Nephron progenitor cell (in vitro differentiated cells): ENCODE measurements at regions not wholly inside any gene's neighbourhood (a gene's known extent, or its start where the extent isn't known, plus 50 kb on each side); places are given as distances from the start of the nearest gene placed in this dataset.

Source experiments
- DNase-seq: peaks from one replicate; pipeline ENCODE4 v3.0.0; 2021
- H3K27ac Mint-ChIP-seq: 2 replicates; pipeline ENCODE4 v1.8.0; 2021; ENCODE audit warnings: mild to moderate bottlenecking, moderate library complexity, mixed read lengths
- H3K27me3 Mint-ChIP-seq: 2 replicates; pipeline ENCODE4 v1.8.0; 2021; ENCODE audit warnings: mild to moderate bottlenecking, low read depth, mixed read lengths; ENCODE audit not compliant: poor library complexity
- H3K36me3 Mint-ChIP-seq: 2 replicates; pipeline ENCODE4 v1.8.0; 2021; ENCODE audit warnings: low read depth, mixed read lengths
- H3K4me1 Mint-ChIP-seq: 2 replicates; pipeline ENCODE4 v1.8.0; 2021; ENCODE audit warnings: mixed read lengths
- H3K4me3 Mint-ChIP-seq: 2 replicates; pipeline ENCODE4 v1.8.0; 2021; ENCODE audit warnings: mild to moderate bottlenecking, moderate library complexity, mixed read lengths
- H3K9me3 Mint-ChIP-seq: 2 replicates; pipeline ENCODE4 v1.8.0; 2021; ENCODE audit warnings: mild to moderate bottlenecking, moderate library complexity, mixed read lengths
- CTCF ChIP-seq: fragments of 200-600 bp; sonication (generic); IDR thresholded peaks from 2 replicates; pipeline ENCODE4 v1.5.0; 2021; ENCODE audit warnings: antibody characterized with exemption

- DNase-seq, result no peak
- no peak overlapping the region for H3K4me3 Mint-ChIP-seq
- H3K4me1 Mint-ChIP-seq, result peaks cover 5% of the 10 kb centered on the region
- no peak overlapping the region for H3K27ac Mint-ChIP-seq
- H3K27me3 Mint-ChIP-seq, result no peaks in the 10 kb centered on the region
- H3K36me3 Mint-ChIP-seq, result no peaks in the 10 kb centered on the region
- TF ChIP-seq CTCF, result no peak
- peaks cover 6% of the 10 kb centered on the region for H3K9me3 Mint-ChIP-seq
Observed at GRCh38 chr16:79847101-79847500, 246.6 kb upstream of the MAF start.

- H3K4me3 Mint-ChIP-seq, result no peak overlapping the region
- peaks cover 5% of the 10 kb centered on the region for H3K4me1 Mint-ChIP-seq
- H3K27ac Mint-ChIP-seq, result no peak overlapping the region
Observed at GRCh38 chr16:79845734-79846135, 245.2 kb upstream of the MAF start.

GRCh38 chr16:79845033-79845733 lies 244.6 kb upstream of the MAF start:
- Mint-ChIP-seq H3K27me3 (no peaks in the 10 kb centered on the region), H3K9me3 (no peaks in the 10 kb centered on the region), H3K27ac (no peak overlapping the region), H3K4me1 (peaks cover 5% of the 10 kb centered on the region), H3K36me3 (no peaks in the 10 kb centered on the region), H3K4me3 (no peak overlapping the region)
- no peak for TF ChIP-seq CTCF
- no peak for DNase-seq

More at GRCh38 chr16:79845734-79846135, 245.2 kb upstream of the MAF start:
- no peak for TF ChIP-seq CTCF
- Mint-ChIP-seq H3K36me3 (no peaks in the 10 kb centered on the region), H3K27me3 (no peaks in the 10 kb centered on the region), H3K9me3 (no peaks in the 10 kb centered on the region)
- no peak for DNase-seq

- Mint-ChIP-seq H3K4me3 (no peak overlapping the region), H3K9me3 (no peaks in the 10 kb centered on the region), H3K36me3 (no peaks in the 10 kb centered on the region), H3K27ac (no peak overlapping the region), H3K4me1 (peaks cover 5% of the 10 kb centered on the region), H3K27me3 (no peaks in the 10 kb centered on the region)
- no peak for TF ChIP-seq CTCF
- DNase-seq, result no peak
Observed at GRCh38 chr16:79844603-79845002, 244.1 kb upstream of the MAF start.

- Mint-ChIP-seq H3K27ac (no peak overlapping the region), H3K4me1 (peaks cover 4% of the 10 kb centered on the region)
Observed at GRCh38 chr16:79843631-79844043, 243.1 kb upstream of the MAF start.

More at GRCh38 chr16:79843631-79844043, 243.1 kb upstream of the MAF start:
- TF ChIP-seq CTCF, result no peak
- Mint-ChIP-seq H3K9me3 (no peaks in the 10 kb centered on the region), H3K4me3 (no peak overlapping the region), H3K36me3 (no peaks in the 10 kb centered on the region), H3K27me3 (no peaks in the 10 kb centered on the region)
- no peak for DNase-seq
